ENCODE measurements at regions not wholly inside any gene's neighbourhood (a gene's known extent, or its start where the extent isn't known, plus 50 kb on each side); places are given as distances from the start of the nearest gene placed in this dataset.

DNA sequence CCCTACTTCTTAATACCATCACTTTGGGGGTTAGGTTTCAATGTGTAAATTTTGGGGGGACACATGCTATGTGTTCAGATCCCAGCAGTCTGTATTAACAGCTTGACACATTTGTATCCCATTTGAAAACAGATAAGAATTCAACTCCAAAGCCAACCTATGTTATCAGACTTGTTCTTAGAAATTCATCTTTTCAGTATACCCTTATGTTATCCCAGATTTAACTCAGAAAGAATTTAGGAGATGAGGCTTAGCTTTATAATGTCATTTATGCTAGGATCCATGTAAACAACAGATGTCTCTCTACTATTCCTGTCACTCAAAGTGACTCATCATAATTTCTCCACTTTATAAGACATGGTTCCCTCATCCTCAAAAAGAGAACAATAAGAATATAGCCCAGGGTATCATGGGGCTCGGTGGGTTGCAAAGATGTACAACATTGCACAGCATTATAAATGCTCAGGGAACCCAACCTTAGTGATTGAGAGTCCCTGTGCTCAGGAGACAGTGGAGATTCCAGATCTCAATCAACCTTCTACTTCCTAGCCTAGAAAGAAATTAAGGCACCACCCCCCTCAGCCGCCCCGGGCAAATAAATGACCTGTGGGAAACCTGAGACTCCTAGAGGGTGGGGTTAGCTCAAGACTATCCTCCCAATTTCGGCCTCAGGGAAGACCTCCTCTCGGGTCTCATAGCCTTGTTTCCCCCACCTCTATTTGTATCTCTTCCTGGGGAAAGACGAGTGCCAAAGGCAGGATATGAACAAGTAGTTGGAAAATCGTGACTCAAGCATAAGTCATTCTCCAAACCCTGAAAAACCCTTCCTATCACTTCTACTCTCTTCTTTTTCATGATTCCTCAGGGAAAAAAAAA lies 265.1 kb upstream of the CAMK1G start:
- in situ Hi-C loops (cut with HindIII; ENCODE audit: low pct_unique_long_range_greater_than_20kb, low sequenced_read_pairs) (no loop called here), intact Hi-C loops (cut with micrococcal nuclease; ENCODE audit: unreplicated experiment) (no loop called here)
- Histone ChIP-seq H3K27ac (ENCODE audit: low read length) (no peak overlapping the region), H3K4me3 (ENCODE audit: low read depth in 2 of 2, low read length in 2 of 2) (no peak overlapping the region), H3K36me3 (ENCODE audit: control insufficient read depth, insufficient read depth, low read length) (no peaks in the 10 kb centered on the region), H3K27me3 (ENCODE audit: control insufficient read depth, insufficient read depth, low read length) (no peaks in the 10 kb centered on the region), H3K4me1 (ENCODE audit: control insufficient read depth, insufficient read depth, low read length) (no peaks in the 10 kb centered on the region), H3K9me3 (ENCODE audit: control insufficient read depth, insufficient read depth, low read depth, low read length) (no peaks in the 10 kb centered on the region)
- DNase-seq (ENCODE audit: low read depth, low spot score) (no peak), ATAC-seq (no peak)
- CTCF ChIA-PET: no interaction called here
- POLR2A ChIA-PET: no interaction called here
- no TSS peak for BruUV-seq (replicated peaks)
- TF ChIP-seq, protein P1, sequence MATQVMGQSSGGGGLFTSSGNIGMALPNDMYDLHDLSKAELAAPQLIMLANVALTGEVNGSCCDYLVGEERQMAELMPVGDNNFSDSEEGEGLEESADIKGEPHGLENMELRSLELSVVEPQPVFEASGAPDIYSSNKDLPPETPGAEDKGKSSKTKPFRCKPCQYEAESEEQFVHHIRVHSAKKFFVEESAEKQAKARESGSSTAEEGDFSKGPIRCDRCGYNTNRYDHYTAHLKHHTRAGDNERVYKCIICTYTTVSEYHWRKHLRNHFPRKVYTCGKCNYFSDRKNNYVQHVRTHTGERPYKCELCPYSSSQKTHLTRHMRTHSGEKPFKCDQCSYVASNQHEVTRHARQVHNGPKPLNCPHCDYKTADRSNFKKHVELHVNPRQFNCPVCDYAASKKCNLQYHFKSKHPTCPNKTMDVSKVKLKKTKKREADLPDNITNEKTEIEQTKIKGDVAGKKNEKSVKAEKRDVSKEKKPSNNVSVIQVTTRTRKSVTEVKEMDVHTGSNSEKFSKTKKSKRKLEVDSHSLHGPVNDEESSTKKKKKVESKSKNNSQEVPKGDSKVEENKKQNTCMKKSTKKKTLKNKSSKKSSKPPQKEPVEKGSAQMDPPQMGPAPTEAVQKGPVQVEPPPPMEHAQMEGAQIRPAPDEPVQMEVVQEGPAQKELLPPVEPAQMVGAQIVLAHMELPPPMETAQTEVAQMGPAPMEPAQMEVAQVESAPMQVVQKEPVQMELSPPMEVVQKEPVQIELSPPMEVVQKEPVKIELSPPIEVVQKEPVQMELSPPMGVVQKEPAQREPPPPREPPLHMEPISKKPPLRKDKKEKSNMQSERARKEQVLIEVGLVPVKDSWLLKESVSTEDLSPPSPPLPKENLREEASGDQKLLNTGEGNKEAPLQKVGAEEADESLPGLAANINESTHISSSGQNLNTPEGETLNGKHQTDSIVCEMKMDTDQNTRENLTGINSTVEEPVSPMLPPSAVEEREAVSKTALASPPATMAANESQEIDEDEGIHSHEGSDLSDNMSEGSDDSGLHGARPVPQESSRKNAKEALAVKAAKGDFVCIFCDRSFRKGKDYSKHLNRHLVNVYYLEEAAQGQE (IDR thresholded peaks at IDR 0.05; ENCODE audit: insufficient read depth in 1 of 2, low read depth in 2 of 2, low read length in 1 of 2): no peak

DNA sequence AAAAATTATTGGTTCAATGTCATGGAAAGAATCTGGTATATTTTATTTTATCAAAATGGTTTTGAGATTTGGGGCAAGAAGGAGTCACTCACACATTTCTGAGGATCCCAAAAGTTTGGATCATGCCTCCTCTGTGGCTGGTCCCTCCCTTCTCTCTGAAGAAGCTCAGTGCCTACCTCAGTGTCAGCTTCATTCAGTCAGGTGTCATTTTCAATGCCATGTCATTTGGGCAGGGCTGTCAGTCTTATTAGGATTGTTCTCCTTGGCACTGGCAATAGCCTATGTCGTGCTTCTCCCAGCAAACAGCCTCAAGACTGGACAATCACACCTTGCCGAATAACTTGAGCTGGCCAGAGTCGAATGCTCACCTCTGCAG lies 264.5 kb upstream of the CAMK1G start:
- ATAC-seq (no peak), DNase-seq (ENCODE audit: low read depth, low spot score) (no peak)
- Histone ChIP-seq H3K9me3 (ENCODE audit: control insufficient read depth, insufficient read depth, low read depth, low read length) (no peaks in the 10 kb centered on the region), H3K4me3 (ENCODE audit: low read depth in 2 of 2, low read length in 2 of 2) (no peak overlapping the region), H3K4me1 (ENCODE audit: control insufficient read depth, insufficient read depth, low read length) (no peaks in the 10 kb centered on the region), H3K36me3 (ENCODE audit: control insufficient read depth, insufficient read depth, low read length) (no peaks in the 10 kb centered on the region), H3K27me3 (ENCODE audit: control insufficient read depth, insufficient read depth, low read length) (no peaks in the 10 kb centered on the region), H3K27ac (ENCODE audit: low read length) (no peak overlapping the region)
- ChIA-PET POLR2A (no interaction called here), CTCF (no interaction called here)
- TF ChIP-seq POLR2AphosphoS5 (IDR thresholded peaks at IDR 0.05; ENCODE audit: low read depth, low read length) (no peak), SIN3A (IDR thresholded peaks at IDR 0.05; ENCODE audit: borderline replicate concordance, insufficient read depth, low read depth, low read length) (no peak), TCF7L2 (IDR thresholded peaks at IDR 0.05; ENCODE audit: low read depth, low read length) (no peak)
- TF ChIP-seq, protein P1 (IDR thresholded peaks at IDR 0.05; ENCODE audit: insufficient read depth in 1 of 2, low read depth in 2 of 2, low read length in 1 of 2): no peak
- TF ChIP-seq, protein P2, sequence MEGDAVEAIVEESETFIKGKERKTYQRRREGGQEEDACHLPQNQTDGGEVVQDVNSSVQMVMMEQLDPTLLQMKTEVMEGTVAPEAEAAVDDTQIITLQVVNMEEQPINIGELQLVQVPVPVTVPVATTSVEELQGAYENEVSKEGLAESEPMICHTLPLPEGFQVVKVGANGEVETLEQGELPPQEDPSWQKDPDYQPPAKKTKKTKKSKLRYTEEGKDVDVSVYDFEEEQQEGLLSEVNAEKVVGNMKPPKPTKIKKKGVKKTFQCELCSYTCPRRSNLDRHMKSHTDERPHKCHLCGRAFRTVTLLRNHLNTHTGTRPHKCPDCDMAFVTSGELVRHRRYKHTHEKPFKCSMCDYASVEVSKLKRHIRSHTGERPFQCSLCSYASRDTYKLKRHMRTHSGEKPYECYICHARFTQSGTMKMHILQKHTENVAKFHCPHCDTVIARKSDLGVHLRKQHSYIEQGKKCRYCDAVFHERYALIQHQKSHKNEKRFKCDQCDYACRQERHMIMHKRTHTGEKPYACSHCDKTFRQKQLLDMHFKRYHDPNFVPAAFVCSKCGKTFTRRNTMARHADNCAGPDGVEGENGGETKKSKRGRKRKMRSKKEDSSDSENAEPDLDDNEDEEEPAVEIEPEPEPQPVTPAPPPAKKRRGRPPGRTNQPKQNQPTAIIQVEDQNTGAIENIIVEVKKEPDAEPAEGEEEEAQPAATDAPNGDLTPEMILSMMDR (IDR thresholded peaks at IDR 0.05): no peak
- intact Hi-C loops (cut with micrococcal nuclease; ENCODE audit: unreplicated experiment): no loop called here
- BruUV-seq (replicated peaks): no TSS peak
- in situ Hi-C loops (cut with HindIII; ENCODE audit: low pct_unique_long_range_greater_than_20kb, low sequenced_read_pairs): no loop called here
